H9 (cell line): ENCODE measurements at regions not wholly inside any gene's neighbourhood (a gene's known extent, or its start where the extent isn't known, plus 50 kb on each side); places are given as distances from the start of the nearest gene placed in this dataset.

ENCODE experiments used
- DNase-seq: peaks from one replicate; pipeline ENCODE4 v3.0.0-alpha.2; 2017
- H2AFZ ChIP-seq: one replicate; pipeline ENCODE4 v1.6.1; 2013; ENCODE audit warnings: mild to moderate bottlenecking, low read length, control low read depth, moderate library complexity
- H2AK5ac ChIP-seq: 2 replicates; pipeline ENCODE4 v1.6.1; 2013; ENCODE audit warnings: low read length, control low read depth, mixed read lengths; ENCODE audit not compliant: insufficient read length
- H2BK120ac ChIP-seq: one replicate; pipeline ENCODE4 v1.6.1; 2013; ENCODE audit warnings: low read depth, mild to moderate bottlenecking, low read length, control low read depth, inconsistent platforms; ENCODE audit not compliant: poor library complexity, severe bottlenecking
- H2BK12ac ChIP-seq: 2 replicates; pipeline ENCODE4 v1.6.1; 2013; ENCODE audit warnings: low read length, control low read depth, mixed read lengths, low read depth; ENCODE audit not compliant: insufficient read length
- H2BK15ac ChIP-seq: 2 replicates; pipeline ENCODE4 v1.6.1; 2013; ENCODE audit warnings: low read depth, low read length, control low read depth
- H2BK20ac ChIP-seq: one replicate; pipeline ENCODE4 v1.6.1; 2013; ENCODE audit warnings: low read depth, mild to moderate bottlenecking, low read length, control low read depth, inconsistent platforms; ENCODE audit not compliant: poor library complexity, severe bottlenecking
- H2BK5ac ChIP-seq: 2 replicates; pipeline ENCODE4 v1.6.1; 2013; ENCODE audit warnings: low read length, control low read depth, mixed read lengths; ENCODE audit not compliant: insufficient read length
- H3K14ac ChIP-seq: 2 replicates; pipeline ENCODE4 v1.6.1; 2013; ENCODE audit warnings: low read length, control low read depth; ENCODE audit not compliant: insufficient read depth
- H3K18ac ChIP-seq: 2 replicates; pipeline ENCODE4 v1.6.1; 2013; ENCODE audit warnings: low read depth, mild to moderate bottlenecking, mixed read lengths, low read length, control low read depth; ENCODE audit not compliant: insufficient read length
- H3K23ac ChIP-seq: 2 replicates; pipeline ENCODE4 v1.6.1; 2013; ENCODE audit warnings: low read length, control low read depth, mixed read lengths, low read depth; ENCODE audit not compliant: insufficient read length
- H3K23me2 ChIP-seq: 2 replicates; pipeline ENCODE4 v1.6.1; 2013; ENCODE audit warnings: low read depth, mild to moderate bottlenecking, mixed read lengths, low read length, control low read depth; ENCODE audit not compliant: insufficient read length, poor library complexity, severe bottlenecking
- H3K27ac ChIP-seq: 2 replicates; pipeline ENCODE4 v1.5.1; 2013; ENCODE audit warnings: low read length, control low read depth, mixed read lengths, low read depth; ENCODE audit not compliant: insufficient read length
- H3K27me3 ChIP-seq: 2 replicates; pipeline ENCODE4 v1.6.1; 2013; ENCODE audit warnings: low read length, control low read depth, inconsistent platforms; ENCODE audit not compliant: insufficient read depth
- H3K4ac ChIP-seq: 2 replicates; pipeline ENCODE4 v1.6.1; 2013; ENCODE audit warnings: low read depth, mild to moderate bottlenecking, control low read depth, inconsistent platforms, low read length, moderate library complexity
- H3K4me1 ChIP-seq: 2 replicates; pipeline ENCODE4 v1.6.1; 2013; ENCODE audit warnings: low read length, control low read depth, inconsistent platforms; ENCODE audit not compliant: insufficient read depth
- H3K4me2 ChIP-seq: 2 replicates; pipeline ENCODE4 v1.6.1; 2013; ENCODE audit warnings: low read length, control low read depth, mixed read lengths; ENCODE audit not compliant: insufficient read length, insufficient read depth
- H3K56ac ChIP-seq: 2 replicates; pipeline ENCODE4 v1.6.1; 2013; ENCODE audit warnings: low read depth, mild to moderate bottlenecking, mixed read lengths, low read length, control low read depth; ENCODE audit not compliant: insufficient read length
- H3K79me1 ChIP-seq: 2 replicates; pipeline ENCODE4 v1.6.1; 2013; ENCODE audit warnings: low read depth, mild to moderate bottlenecking, moderate library complexity, low read length, control low read depth, inconsistent platforms; ENCODE audit not compliant: insufficient read depth, poor library complexity, severe bottlenecking
- H3K79me2 ChIP-seq: 2 replicates; pipeline ENCODE4 v1.6.1; 2013; ENCODE audit warnings: low read length, control low read depth, inconsistent platforms; ENCODE audit not compliant: insufficient read depth
- H3K9ac ChIP-seq: 2 replicates; pipeline ENCODE4 v1.6.1; 2013; ENCODE audit warnings: low read length, control low read depth, mixed read lengths; ENCODE audit not compliant: insufficient read length; ENCODE audit errors: extremely low read depth
- H3K9me3 ChIP-seq: one replicate; pipeline ENCODE4 v1.6.1; 2013; ENCODE audit warnings: low read depth, low read length, inconsistent platforms; ENCODE audit not compliant: control insufficient read depth
- H3T11ph ChIP-seq: one replicate; pipeline ENCODE4 v1.6.1; 2013; ENCODE audit warnings: mild to moderate bottlenecking, low read length, control low read depth, inconsistent platforms
- H4K20me1 ChIP-seq: one replicate; pipeline ENCODE4 v1.6.1; 2013; ENCODE audit not compliant: control insufficient read depth, insufficient read length, insufficient read depth
- H4K5ac ChIP-seq: 2 replicates; pipeline ENCODE4 v1.6.1; 2013; ENCODE audit warnings: low read depth, mild to moderate bottlenecking, mixed read lengths, low read length, control low read depth; ENCODE audit not compliant: insufficient read length
- H4K8ac ChIP-seq: replicated peaks from 2 replicates; pipeline ENCODE4 v1.6.1; 2013; ENCODE audit warnings: low read length, control low read depth, mixed read lengths, low read depth; ENCODE audit not compliant: insufficient read length
- H4K91ac ChIP-seq: 2 replicates; pipeline ENCODE4 v1.6.1; 2013; ENCODE audit warnings: low read depth, mild to moderate bottlenecking, moderate library complexity, mixed read lengths, low read length, control low read depth; ENCODE audit not compliant: insufficient read length
- H3K27ac Mint-ChIP-seq, 3 experiments: 2 replicates in 2 of 3; 3 replicates in 1 of 3; pipeline ENCODE4 v1.8.0; 2020 to 2021; ENCODE audit warnings: mixed read lengths in 3 of 3, mild to moderate bottlenecking in 1 of 3, moderate library complexity in 1 of 3
- H3K27me3 Mint-ChIP-seq: 2 replicates; pipeline ENCODE4 v1.8.0; 2021; ENCODE audit warnings: low read depth, mild to moderate bottlenecking, moderate library complexity, mixed read lengths
- H3K36me3 Mint-ChIP-seq, 3 experiments: 2 replicates in 2 of 3; 3 replicates in 1 of 3; pipeline ENCODE4 v1.8.0; 2020 to 2021; ENCODE audit warnings: low read depth in 3 of 3, mixed read lengths in 3 of 3; ENCODE audit not compliant: insufficient read depth in 1 of 3
- H3K4me1 Mint-ChIP-seq, 2 experiments: 2 replicates each; pipeline ENCODE4 v1.8.0; 2020; ENCODE audit warnings: mixed read lengths in 2 of 2
- H3K4me3 Mint-ChIP-seq, 2 experiments: 2 replicates in 1 of 2; 3 replicates in 1 of 2; pipeline ENCODE4 v1.8.0; 2020 to 2021; ENCODE audit warnings: mild to moderate bottlenecking in 2 of 2, mixed read lengths in 2 of 2, moderate library complexity in 1 of 2
- H3K9me3 Mint-ChIP-seq, 2 experiments: 2 replicates in 1 of 2; 3 replicates in 1 of 2; pipeline ENCODE4 v1.8.0; 2020; ENCODE audit warnings: mild to moderate bottlenecking in 2 of 2, mixed read lengths in 2 of 2, moderate library complexity in 1 of 2
- WGBS: extraction: QIAGEN DNeasy Blood & Tissue Kit; methylation state at CpG from one replicate; pipeline ENCODE4 v1.1.7; 2013; ENCODE audit warnings: missing lambda C conversion rate, low lambda C conversion rate, mixed read lengths; ENCODE audit not compliant: insufficient read length; ENCODE audit errors: extremely low coverage; 5-methylcytosine and 5-hydroxymethylcytosine counted together
- TF ChIP-seq, protein P1 (sequence below): fragments of 200-600 bp; sonication (generic); conservative IDR thresholded peaks from 3 replicates; pipeline ENCODE4 v1.8.0; 2021; ENCODE audit warnings: antibody characterized with exemption, mild to moderate bottlenecking

DNA sequence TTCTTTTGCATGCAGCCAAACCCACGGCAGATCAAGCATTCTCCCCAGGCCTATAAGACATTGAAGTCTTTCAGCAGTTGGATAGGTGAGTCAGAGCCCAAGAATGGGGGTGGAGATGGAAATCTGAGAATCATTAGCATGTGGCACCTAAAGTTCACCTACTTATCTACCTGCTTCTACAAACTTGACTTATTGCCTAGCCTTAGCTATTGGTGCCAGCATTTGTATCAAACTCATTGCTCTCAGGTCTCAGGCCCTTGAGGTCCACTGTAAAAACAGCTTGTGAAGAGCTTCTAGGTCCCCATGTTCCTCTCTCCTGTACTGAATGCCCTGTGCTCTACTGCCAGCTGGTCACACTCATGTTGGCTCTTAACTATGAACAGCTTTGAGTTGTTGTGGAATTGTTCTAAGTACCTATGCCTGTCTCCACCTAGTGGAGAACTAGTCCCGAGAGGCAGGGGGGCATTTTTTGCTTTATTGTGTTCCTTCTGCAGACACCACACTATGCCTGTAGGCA lies 278.4 kb upstream of the SPRED2 start:
- Histone ChIP-seq H3K79me1 (no peaks in the 10 kb centered on the region), H3K14ac (no peak overlapping the region), H3K9ac (no peak overlapping the region), H4K91ac (no peak overlapping the region), H3K79me2 (no peaks in the 10 kb centered on the region), H3K23me2 (no peaks in the 10 kb centered on the region), H2BK12ac (no peak overlapping the region), H3T11ph (no peak overlapping the region), H3K18ac (no peak overlapping the region), H3K27ac (no peak overlapping the region), H2BK20ac (no peak overlapping the region), H4K5ac (no peak overlapping the region), H2BK120ac (no peak overlapping the region), H3K4me2 (no peak overlapping the region), H3K27me3 (no peaks in the 10 kb centered on the region; the same call in 1 of the 2 replicates), H2AFZ (no peak overlapping the region), H2BK5ac (no peak overlapping the region), H3K4me1 (0 out of 2 replicates have a peak, but pooled peaks cover 3% of the 10 kb centered on the region), H4K8ac (no peak overlapping the region), H3K23ac (no peak overlapping the region), H3K9me3 (no peaks in the 10 kb centered on the region), H2BK15ac (no peak overlapping the region), H2AK5ac (no peak overlapping the region), H3K56ac (no peak overlapping the region), H3K4ac (no peak overlapping the region), H4K20me1 (no peaks in the 10 kb centered on the region)
- TF ChIP-seq, protein P1, sequence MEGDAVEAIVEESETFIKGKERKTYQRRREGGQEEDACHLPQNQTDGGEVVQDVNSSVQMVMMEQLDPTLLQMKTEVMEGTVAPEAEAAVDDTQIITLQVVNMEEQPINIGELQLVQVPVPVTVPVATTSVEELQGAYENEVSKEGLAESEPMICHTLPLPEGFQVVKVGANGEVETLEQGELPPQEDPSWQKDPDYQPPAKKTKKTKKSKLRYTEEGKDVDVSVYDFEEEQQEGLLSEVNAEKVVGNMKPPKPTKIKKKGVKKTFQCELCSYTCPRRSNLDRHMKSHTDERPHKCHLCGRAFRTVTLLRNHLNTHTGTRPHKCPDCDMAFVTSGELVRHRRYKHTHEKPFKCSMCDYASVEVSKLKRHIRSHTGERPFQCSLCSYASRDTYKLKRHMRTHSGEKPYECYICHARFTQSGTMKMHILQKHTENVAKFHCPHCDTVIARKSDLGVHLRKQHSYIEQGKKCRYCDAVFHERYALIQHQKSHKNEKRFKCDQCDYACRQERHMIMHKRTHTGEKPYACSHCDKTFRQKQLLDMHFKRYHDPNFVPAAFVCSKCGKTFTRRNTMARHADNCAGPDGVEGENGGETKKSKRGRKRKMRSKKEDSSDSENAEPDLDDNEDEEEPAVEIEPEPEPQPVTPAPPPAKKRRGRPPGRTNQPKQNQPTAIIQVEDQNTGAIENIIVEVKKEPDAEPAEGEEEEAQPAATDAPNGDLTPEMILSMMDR = peak; percentile 72
- no peaks in the 10 kb centered on the region for H3K9me3 Mint-ChIP-seq
- H3K4me1 Mint-ChIP-seq = peaks cover 0 to 4% of the 10 kb centered on the region in 2 experiments; a peak in 2 of 4 replicates
- H3K27ac Mint-ChIP-seq = no peak overlapping the region
- no peaks in the 10 kb centered on the region for H3K27me3 Mint-ChIP-seq
- no CpG with 5 or more reads among the region's 2 CpGs for WGBS
- H3K36me3 Mint-ChIP-seq = no peaks in the 10 kb centered on the region
- no peak overlapping the region for H3K4me3 Mint-ChIP-seq
- DNase-seq = peak; percentile 43
